ENCODE measurements at regions not wholly inside any gene's neighbourhood (a gene's known extent, or its start where the extent isn't known, plus 50 kb on each side); places are given as distances from the start of the nearest gene placed in this dataset.
"Not testable (repeated sequence)": the region's sequence is repeated elsewhere in the genome, so short reads cannot be mapped to it uniquely, and the experiment has no call there.

- DNase-seq, result no peak
- Mint-ChIP-seq H3K36me3 (ENCODE audit: low read depth) (no peaks in the 10 kb centered on the region), H3K4me1 (ENCODE audit: low read depth) (no peaks in the 10 kb centered on the region), H3K27me3 (ENCODE audit: insufficient read depth) (no peaks in the 10 kb centered on the region), H3K9me3 (peaks cover 28% of the 10 kb centered on the region), H3K4me3 (no peak overlapping the region), H3K27ac (no peak overlapping the region)
- TF ChIP-seq CTCF (IDR thresholded peaks at IDR 0.05), result no peak
Observed at GRCh38 chr4:170804930-170805329, 715.2 kb upstream of the AADAT start.

- H3K27ac Mint-ChIP-seq, result no peak overlapping the region
- no peaks in the 10 kb centered on the region for H3K36me3 Mint-ChIP-seq (ENCODE audit: low read depth)
- no peak for DNase-seq
- no peak for TF ChIP-seq CTCF (IDR thresholded peaks at IDR 0.05)
- H3K27me3 Mint-ChIP-seq (ENCODE audit: insufficient read depth), result no peaks in the 10 kb centered on the region
- no peak overlapping the region for H3K4me3 Mint-ChIP-seq
- H3K4me1 Mint-ChIP-seq (ENCODE audit: low read depth), result no peaks in the 10 kb centered on the region
- H3K9me3 Mint-ChIP-seq, result peaks cover 22% of the 10 kb centered on the region
Observed at GRCh38 chr4:170803492-170803891, 713.7 kb upstream of the AADAT start.

- H3K27ac Mint-ChIP-seq, result no peak overlapping the region
- H3K36me3 Mint-ChIP-seq (ENCODE audit: low read depth), result no peaks in the 10 kb centered on the region
- no peak overlapping the region for H3K4me3 Mint-ChIP-seq
- no peak for TF ChIP-seq CTCF (IDR thresholded peaks at IDR 0.05)
- DNase-seq, result no peak
- peaks cover 17% of the 10 kb centered on the region for H3K9me3 Mint-ChIP-seq
- H3K27me3 Mint-ChIP-seq (ENCODE audit: insufficient read depth), result no peaks in the 10 kb centered on the region
- H3K4me1 Mint-ChIP-seq (ENCODE audit: low read depth), result no peaks in the 10 kb centered on the region
Observed at GRCh38 chr4:170801771-170802170, 712.0 kb upstream of the AADAT start.

- no peak overlapping the region for H3K4me3 Mint-ChIP-seq
- H3K36me3 Mint-ChIP-seq (ENCODE audit: low read depth), result no peaks in the 10 kb centered on the region
- no peaks in the 10 kb centered on the region for H3K27me3 Mint-ChIP-seq (ENCODE audit: insufficient read depth)
- H3K9me3 Mint-ChIP-seq, result peaks cover 20% of the 10 kb centered on the region
- no peak for TF ChIP-seq CTCF (IDR thresholded peaks at IDR 0.05)
- H3K4me1 Mint-ChIP-seq (ENCODE audit: low read depth), result no peaks in the 10 kb centered on the region
- no peak for DNase-seq
- no peak overlapping the region for H3K27ac Mint-ChIP-seq
Observed at GRCh38 chr4:170794525-170794924, 704.8 kb upstream of the AADAT start.

- not testable (repeated sequence) for H3K4me1 Mint-ChIP-seq (ENCODE audit: low read depth); H3K36me3 Mint-ChIP-seq (ENCODE audit: low read depth); H3K27ac Mint-ChIP-seq; DNase-seq; H3K27me3 Mint-ChIP-seq (ENCODE audit: insufficient read depth); H3K4me3 Mint-ChIP-seq
- peaks cover 17% of the 10 kb centered on the region for H3K9me3 Mint-ChIP-seq
Observed at GRCh38 chr4:170788540-170789051, 698.8 kb upstream of the AADAT start.

- Mint-ChIP-seq H3K4me3 (no peak overlapping the region), H3K27ac (no peak overlapping the region), H3K4me1 (ENCODE audit: low read depth) (no peaks in the 10 kb centered on the region), H3K27me3 (ENCODE audit: insufficient read depth) (no peaks in the 10 kb centered on the region), H3K9me3 (peaks cover 49% of the 10 kb centered on the region), H3K36me3 (ENCODE audit: low read depth) (no peaks in the 10 kb centered on the region; the same call in 1 of the 2 replicates)
- DNase-seq, result no peak
- no peak for TF ChIP-seq CTCF (IDR thresholded peaks at IDR 0.05)
Observed at GRCh38 chr4:170777663-170778062, 687.9 kb upstream of the AADAT start.

Measured in HFFc6 (cell line).